Uterus (tissue), 3 donors: ENCODE measurements at regions not wholly inside any gene's neighbourhood (a gene's known extent, or its start where the extent isn't known, plus 50 kb on each side); places are given as distances from the start of the nearest gene placed in this dataset.

Source experiments
- DNase-seq, 2 donors: peaks; one replicate each; pipeline ENCODE4 v3.0.0-alpha.2; 2019 to 2020
- H3K27ac ChIP-seq, 2 donors: fragments of 200-600 bp; sonication (generic); 1 replicate in 1 of 2; 2 replicates in 1 of 2; pipeline ENCODE4 v1.5.1; 2016 to 2018
- H3K27me3 ChIP-seq, 2 donors: fragments of 200-600 bp; sonication (generic); one replicate each; pipeline ENCODE4 v1.5.1; 2018 to 2019; ENCODE audit warnings: control low read depth in 1 of 2
- H3K36me3 ChIP-seq, 2 donors: fragments of 200-600 bp; sonication (generic); one replicate each; pipeline ENCODE4 v1.5.1; 2019; ENCODE audit warnings: control low read depth in 1 of 2
- H3K4me1 ChIP-seq, 2 donors: fragments of 200-600 bp; sonication (generic); one replicate each; pipeline ENCODE4 v1.5.1; 2018 to 2019; ENCODE audit warnings: control low read depth in 1 of 2
- H3K4me3 ChIP-seq, 2 donors: fragments of 200-600 bp; sonication (generic); 1 replicate in 1 of 2; 2 replicates in 1 of 2; pipeline ENCODE4 v1.5.1; 2018 to 2019; ENCODE audit warnings: mild to moderate bottlenecking in 1 of 2
- H3K9me3 ChIP-seq, 2 donors: fragments of 200-600 bp; sonication (generic); one replicate each; pipeline ENCODE4 v1.5.1; 2019; ENCODE audit warnings: control low read depth in 1 of 2
- POLR2A ChIP-seq, 2 donors: fragments of 450-650 bp; IDR thresholded peaks; one replicate each; pipeline ENCODE4 v1.6.1; 2016; ENCODE audit warnings: antibody characterized with exemption in 2 of 2, mild to moderate bottlenecking in 1 of 2, moderate library complexity in 1 of 2
- intact Hi-C: fragments of 100-400 bp; cut with DNase I; formaldehyde crosslinking; loops from one replicate; pipeline ENCODE4 v1.15.1; 2023; ENCODE audit warnings: low total_unique reads
- TF ChIP-seq, protein P1 (sequence below), 4 experiments: fragments of 200-600 bp in 2 of 4; fragments of 450-650 bp in 2 of 4; sonication (generic) in 2 of 4; IDR thresholded peaks; one replicate each; pipeline ENCODE4 v1.5.1; 2016 to 2019; ENCODE audit warnings: antibody characterized with exemption in 4 of 4, mild to moderate bottlenecking in 2 of 4, moderate library complexity in 1 of 4
- donor health status: DM: yes; HTN: yes; CAD: no.

DNA sequence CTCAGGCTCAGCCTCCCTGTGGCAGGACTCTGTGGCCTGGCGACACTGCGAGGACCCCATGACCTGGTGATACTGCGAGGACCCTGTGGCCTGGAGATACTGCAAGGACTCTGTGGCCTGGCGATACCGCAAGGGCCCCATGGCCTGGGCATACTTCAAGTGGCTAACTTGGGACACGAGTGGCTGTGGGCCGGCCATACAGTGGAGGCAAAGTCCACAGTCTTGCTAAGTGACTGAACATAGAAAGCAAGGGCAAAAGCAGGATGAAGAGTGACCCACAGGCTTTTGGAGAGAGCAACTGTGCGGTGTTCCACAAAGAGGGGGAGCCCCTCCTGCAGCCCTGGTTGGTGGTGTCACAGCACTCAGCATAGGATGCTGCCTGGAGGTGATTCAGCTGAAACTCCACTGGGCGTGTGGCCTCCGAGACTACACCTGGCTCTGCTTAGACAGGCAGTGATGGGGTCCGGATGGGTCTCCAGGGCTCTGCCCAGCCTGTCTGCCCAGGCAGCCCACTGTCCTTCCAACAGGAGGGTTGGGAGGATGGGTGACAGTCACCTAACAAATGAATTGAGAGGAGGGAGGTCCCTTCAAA, 691.0 kb upstream of the HS6ST1 start:
- no peaks in the 10 kb centered on the region for H3K27me3 ChIP-seq
- TF ChIP-seq, protein P1, sequence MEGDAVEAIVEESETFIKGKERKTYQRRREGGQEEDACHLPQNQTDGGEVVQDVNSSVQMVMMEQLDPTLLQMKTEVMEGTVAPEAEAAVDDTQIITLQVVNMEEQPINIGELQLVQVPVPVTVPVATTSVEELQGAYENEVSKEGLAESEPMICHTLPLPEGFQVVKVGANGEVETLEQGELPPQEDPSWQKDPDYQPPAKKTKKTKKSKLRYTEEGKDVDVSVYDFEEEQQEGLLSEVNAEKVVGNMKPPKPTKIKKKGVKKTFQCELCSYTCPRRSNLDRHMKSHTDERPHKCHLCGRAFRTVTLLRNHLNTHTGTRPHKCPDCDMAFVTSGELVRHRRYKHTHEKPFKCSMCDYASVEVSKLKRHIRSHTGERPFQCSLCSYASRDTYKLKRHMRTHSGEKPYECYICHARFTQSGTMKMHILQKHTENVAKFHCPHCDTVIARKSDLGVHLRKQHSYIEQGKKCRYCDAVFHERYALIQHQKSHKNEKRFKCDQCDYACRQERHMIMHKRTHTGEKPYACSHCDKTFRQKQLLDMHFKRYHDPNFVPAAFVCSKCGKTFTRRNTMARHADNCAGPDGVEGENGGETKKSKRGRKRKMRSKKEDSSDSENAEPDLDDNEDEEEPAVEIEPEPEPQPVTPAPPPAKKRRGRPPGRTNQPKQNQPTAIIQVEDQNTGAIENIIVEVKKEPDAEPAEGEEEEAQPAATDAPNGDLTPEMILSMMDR (IDR thresholded peaks at IDR 0.05): no peak
- no peak for TF ChIP-seq POLR2A (IDR thresholded peaks at IDR 0.05)
- H3K4me3 ChIP-seq: no peak overlapping the region
- H3K9me3 ChIP-seq: no peaks in the 10 kb centered on the region
- intact Hi-C loops: no loop called here
- no peaks in the 10 kb centered on the region for H3K4me1 ChIP-seq
- H3K27ac ChIP-seq: no peak overlapping the region
- H3K36me3 ChIP-seq: no peaks in the 10 kb centered on the region
- no peak for DNase-seq

DNA sequence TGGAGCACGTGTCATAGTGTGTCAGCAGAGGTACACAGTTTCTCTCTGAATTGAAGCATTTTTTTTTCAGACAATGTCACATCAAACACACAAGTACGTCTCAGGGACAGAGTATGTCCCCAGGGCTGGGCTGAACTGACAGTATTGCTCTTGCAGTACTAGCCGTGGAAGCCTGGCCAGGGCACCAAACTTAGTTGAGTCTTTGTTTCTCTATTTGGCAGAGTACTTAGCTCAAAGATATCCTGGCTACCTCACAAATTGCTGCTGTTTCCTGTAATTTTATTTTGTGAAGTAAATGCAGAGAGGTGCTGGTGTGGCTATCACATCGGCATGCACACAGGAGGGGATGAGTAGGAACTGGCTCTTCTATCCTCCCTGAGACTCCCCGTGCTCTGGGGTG, 691.6 kb upstream of the HS6ST1 start:
- Histone ChIP-seq H3K36me3 (no peaks in the 10 kb centered on the region), H3K27ac (no peak overlapping the region), H3K4me3 (no peak overlapping the region), H3K9me3 (no peaks in the 10 kb centered on the region), H3K4me1 (no peaks in the 10 kb centered on the region), H3K27me3 (no peaks in the 10 kb centered on the region)
- no peak for DNase-seq
- TF ChIP-seq, protein P1 (IDR thresholded peaks at IDR 0.05): no peak
- no peak for TF ChIP-seq POLR2A (IDR thresholded peaks at IDR 0.05)
- intact Hi-C loops: no loop called here

DNA sequence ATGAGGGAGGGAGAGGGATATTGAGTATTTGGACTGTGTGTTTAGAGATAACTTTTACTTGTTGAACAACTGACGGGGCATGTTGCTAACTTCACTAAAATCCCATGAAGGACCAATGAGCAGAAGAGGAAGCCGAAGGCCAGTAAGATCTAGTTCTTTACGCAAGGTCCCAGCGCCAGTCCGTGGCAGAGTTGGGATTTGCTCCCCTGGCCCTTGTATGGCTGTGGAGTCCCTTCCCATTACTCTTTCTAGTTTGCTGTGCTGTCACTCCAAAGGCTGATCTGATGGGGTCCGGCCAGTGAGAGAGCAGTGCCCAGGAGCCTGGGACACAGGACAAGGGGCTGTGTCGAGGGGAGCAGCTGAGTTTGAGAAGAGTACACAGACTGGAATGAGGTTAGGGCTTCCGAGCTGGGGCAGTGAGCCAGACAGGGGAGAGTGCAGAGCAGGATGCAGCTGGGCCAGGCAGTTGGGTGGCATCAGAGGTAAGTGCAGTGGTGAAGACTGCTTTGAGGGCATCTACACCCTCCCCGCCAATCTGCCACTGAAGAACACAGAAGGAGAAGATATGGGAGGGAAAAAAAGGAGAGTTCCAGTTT, 692.9 kb upstream of the HS6ST1 start:
- Histone ChIP-seq H3K27me3 (no peaks in the 10 kb centered on the region), H3K27ac (no peak overlapping the region), H3K36me3 (no peaks in the 10 kb centered on the region), H3K4me1 (no peaks in the 10 kb centered on the region), H3K4me3 (no peak overlapping the region), H3K9me3 (no peaks in the 10 kb centered on the region)
- no peak for DNase-seq
- intact Hi-C loops: no loop called here
- TF ChIP-seq, protein P1 (IDR thresholded peaks at IDR 0.05): no peak
- TF ChIP-seq POLR2A (IDR thresholded peaks at IDR 0.05): no peak

DNA sequence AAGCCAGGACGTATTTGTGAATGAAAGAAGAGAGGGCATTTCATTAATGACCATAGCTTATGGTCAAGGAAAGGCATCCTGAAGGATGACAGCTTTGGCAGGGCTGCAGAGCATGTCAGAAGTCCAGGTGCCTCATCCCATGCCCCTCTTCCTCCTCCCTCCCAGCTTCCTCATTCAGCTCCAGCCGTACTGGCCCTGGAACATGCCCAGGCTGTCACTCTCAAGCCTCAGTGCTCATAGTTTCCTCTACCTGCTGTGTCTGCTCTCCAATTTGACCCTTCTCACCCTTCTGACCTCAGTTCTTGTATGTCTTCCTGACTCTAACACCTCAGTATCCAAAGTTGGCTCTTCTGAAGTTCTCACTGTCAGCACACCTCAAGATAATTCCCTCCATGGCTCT, 695.8 kb upstream of the HS6ST1 start:
- intact Hi-C loops: no loop called here
- no peaks in the 10 kb centered on the region for H3K36me3 ChIP-seq
- TF ChIP-seq, protein P1 (IDR thresholded peaks at IDR 0.05): no peak
- TF ChIP-seq POLR2A (IDR thresholded peaks at IDR 0.05): no peak
- no peaks in the 10 kb centered on the region for H3K4me1 ChIP-seq
- no peak for DNase-seq
- no peaks in the 10 kb centered on the region for H3K27me3 ChIP-seq
- no peak overlapping the region for H3K27ac ChIP-seq
- no peak overlapping the region for H3K4me3 ChIP-seq
- no peaks in the 10 kb centered on the region for H3K9me3 ChIP-seq

DNA sequence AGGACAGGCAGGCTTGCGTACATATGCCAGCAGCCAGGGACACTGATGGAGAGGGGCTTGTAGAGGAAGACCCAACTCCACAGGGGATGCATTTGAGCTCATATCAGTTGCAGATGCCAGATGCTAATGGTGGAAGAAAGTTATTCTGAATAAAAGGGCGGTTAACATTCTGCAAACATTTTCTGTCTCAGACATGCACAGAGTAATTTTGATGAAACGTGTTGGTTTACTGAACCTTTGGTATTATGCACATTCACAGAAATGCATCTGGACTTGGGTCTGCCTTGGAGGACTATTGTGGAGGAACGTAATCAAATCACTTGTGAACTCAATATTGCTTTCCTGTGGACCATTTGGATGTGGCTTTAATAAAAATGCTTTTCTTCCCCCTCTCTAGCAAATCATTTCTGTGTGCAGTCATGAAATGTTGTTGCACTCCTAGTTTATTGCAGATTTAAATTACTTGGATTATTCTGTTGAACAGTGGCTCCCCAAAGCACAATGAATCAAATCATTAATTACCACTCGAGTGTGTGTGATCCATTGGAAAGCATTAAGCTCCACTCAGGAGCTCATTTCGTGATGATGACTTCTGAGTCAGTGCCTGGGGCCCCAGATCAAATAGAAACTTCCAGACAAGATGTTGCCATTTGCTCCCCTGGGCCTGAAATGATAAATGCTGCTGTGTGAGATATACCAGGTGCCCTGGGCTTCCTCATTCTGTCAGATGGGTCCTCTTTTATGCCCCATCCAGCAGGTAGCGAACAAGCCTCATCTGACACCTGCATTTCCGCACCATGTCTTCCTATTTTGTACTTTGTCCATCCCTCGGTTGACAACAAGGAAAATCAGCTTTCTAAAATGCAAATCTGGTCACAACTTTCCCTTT, 697.0 kb upstream of the HS6ST1 start:
- DNase-seq: no peak
- H3K4me1 ChIP-seq: no peaks in the 10 kb centered on the region
- no peaks in the 10 kb centered on the region for H3K9me3 ChIP-seq
- no peaks in the 10 kb centered on the region for H3K27me3 ChIP-seq
- H3K27ac ChIP-seq: no peak overlapping the region
- intact Hi-C loops: no loop called here
- H3K36me3 ChIP-seq: no peaks in the 10 kb centered on the region
- H3K4me3 ChIP-seq: no peak overlapping the region
- no peak for TF ChIP-seq POLR2A (IDR thresholded peaks at IDR 0.05)
- TF ChIP-seq, protein P1 (IDR thresholded peaks at IDR 0.05): no peak
